ENCODE measurements at regions not wholly inside any gene's neighbourhood (a gene's known extent, or its start where the extent isn't known, plus 50 kb on each side); places are given as distances from the start of the nearest gene placed in this dataset.

GRCh38 chr1:239601108-239601507 lies 214.7 kb downstream of the CHRM3 start:
- no peak for DNase-seq (ENCODE audit: low spot score)

- DNase-seq (ENCODE audit: low spot score), result no peak
These were observed 217.2 kb downstream of the CHRM3 start for GRCh38 chr1:239603530-239603929.

- no peak for DNase-seq (ENCODE audit: low spot score)
These were observed 220.6 kb downstream of the CHRM3 start for GRCh38 chr1:239606850-239607400.

GRCh38 chr1:239608469-239608868 lies 222.1 kb downstream of the CHRM3 start:
- no peak for DNase-seq (ENCODE audit: low spot score)

GRCh38 chr1:239612379-239612778 lies 226.0 kb downstream of the CHRM3 start:
- DNase-seq (ENCODE audit: low spot score), result no peak

GRCh38 chr1:239616673-239617072 lies 230.3 kb downstream of the CHRM3 start:
- no peak for DNase-seq (ENCODE audit: low spot score)

- no peak for DNase-seq (ENCODE audit: low spot score)
These were observed 230.9 kb downstream of the CHRM3 start for GRCh38 chr1:239617259-239617658.

GRCh38 chr1:239617731-239618130 lies 231.4 kb downstream of the CHRM3 start:
- no peak for DNase-seq (ENCODE audit: low spot score)

- DNase-seq (ENCODE audit: low spot score), result no peak
These were observed 232.8 kb downstream of the CHRM3 start for GRCh38 chr1:239619190-239619589.

- no peak for DNase-seq (ENCODE audit: low spot score)
These were observed 244.4 kb downstream of the CHRM3 start for GRCh38 chr1:239630767-239631166.

GRCh38 chr1:239633432-239633831 lies 247.1 kb downstream of the CHRM3 start:
- no peak for DNase-seq (ENCODE audit: low spot score)

- DNase-seq (ENCODE audit: low spot score), result no peak
These were observed 248.9 kb downstream of the CHRM3 start for GRCh38 chr1:239635276-239635675.

GRCh38 chr1:239636347-239636746 lies 250.0 kb downstream of the CHRM3 start:
- no peak for DNase-seq (ENCODE audit: low spot score)

GRCh38 chr1:239644604-239645003 lies 258.2 kb downstream of the CHRM3 start:
- no peak for DNase-seq (ENCODE audit: low spot score)

GRCh38 chr1:239647045-239647444 lies 260.7 kb downstream of the CHRM3 start:
- no peak for DNase-seq (ENCODE audit: low spot score)

GRCh38 chr1:239647964-239648632 lies 261.7 kb downstream of the CHRM3 start:
- no peak for DNase-seq (ENCODE audit: low spot score)

GRCh38 chr1:239655023-239655422 lies 268.7 kb downstream of the CHRM3 start:
- no peak for DNase-seq (ENCODE audit: low spot score)

- no peak for DNase-seq (ENCODE audit: low spot score)
These were observed 270.9 kb downstream of the CHRM3 start for GRCh38 chr1:239657291-239657690.

GRCh38 chr1:239662950-239663349 lies 276.6 kb downstream of the CHRM3 start:
- DNase-seq (ENCODE audit: low spot score), result no peak

GRCh38 chr1:239672256-239672655 lies 285.9 kb downstream of the CHRM3 start:
- no peak for DNase-seq (ENCODE audit: low spot score)

GRCh38 chr1:239675735-239676134 lies 289.4 kb downstream of the CHRM3 start:
- DNase-seq (ENCODE audit: low spot score), result no peak

- no peak for DNase-seq (ENCODE audit: low spot score)
These were observed 290.3 kb downstream of the CHRM3 start for GRCh38 chr1:239676522-239677273.

GRCh38 chr1:239677362-239677761 lies 291.0 kb downstream of the CHRM3 start:
- DNase-seq (ENCODE audit: low spot score), result no peak
